Activated CD4-positive, alpha-beta T cell treated with anti-CD3 and anti-CD28 coated beads, Interleukin-10, Interleukin-2, amounts not matched to agents 100 ng/mL and 50 ng/mL, durations not matched to agents 16 hours and 8 hours (primary cell): ENCODE measurements at regions not wholly inside any gene's neighbourhood (a gene's known extent, or its start where the extent isn't known, plus 50 kb on each side); places are given as distances from the start of the nearest gene placed in this dataset.
"Not testable (repeated sequence)": the region's sequence is repeated elsewhere in the genome, so short reads cannot be mapped to it uniquely, and the experiment has no call there.

Experiments
- DNase-seq: peaks from one replicate; pipeline ENCODE4 v3.0.0-alpha.2; 2020

DNA sequence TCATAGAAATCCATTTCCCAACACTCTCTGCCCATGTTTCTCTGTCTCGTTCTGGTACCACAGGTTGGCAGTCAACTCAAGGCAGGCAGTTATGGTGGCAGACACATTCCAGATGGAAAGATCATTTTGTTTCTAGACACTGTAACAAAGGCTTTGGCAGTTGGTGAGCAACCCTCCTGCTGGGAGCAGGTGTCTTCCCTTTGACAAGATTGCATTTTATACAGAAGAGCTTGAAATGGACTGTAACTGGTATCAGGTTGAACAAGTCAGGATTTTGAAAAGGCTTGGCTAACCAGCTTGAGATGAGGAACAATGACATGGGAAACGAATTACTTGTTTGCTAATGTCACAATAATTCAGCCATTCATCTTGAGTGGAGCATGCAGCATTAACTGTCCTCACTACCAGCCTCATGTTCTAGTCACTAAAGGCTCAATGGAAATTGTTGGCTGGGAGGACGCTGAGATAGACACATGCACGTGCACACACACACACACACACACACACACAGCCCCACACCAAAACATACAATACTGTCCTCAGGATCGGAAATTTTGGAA, 170.0 kb downstream of the SEMA6D start:
- DNase-seq = no peak

DNA sequence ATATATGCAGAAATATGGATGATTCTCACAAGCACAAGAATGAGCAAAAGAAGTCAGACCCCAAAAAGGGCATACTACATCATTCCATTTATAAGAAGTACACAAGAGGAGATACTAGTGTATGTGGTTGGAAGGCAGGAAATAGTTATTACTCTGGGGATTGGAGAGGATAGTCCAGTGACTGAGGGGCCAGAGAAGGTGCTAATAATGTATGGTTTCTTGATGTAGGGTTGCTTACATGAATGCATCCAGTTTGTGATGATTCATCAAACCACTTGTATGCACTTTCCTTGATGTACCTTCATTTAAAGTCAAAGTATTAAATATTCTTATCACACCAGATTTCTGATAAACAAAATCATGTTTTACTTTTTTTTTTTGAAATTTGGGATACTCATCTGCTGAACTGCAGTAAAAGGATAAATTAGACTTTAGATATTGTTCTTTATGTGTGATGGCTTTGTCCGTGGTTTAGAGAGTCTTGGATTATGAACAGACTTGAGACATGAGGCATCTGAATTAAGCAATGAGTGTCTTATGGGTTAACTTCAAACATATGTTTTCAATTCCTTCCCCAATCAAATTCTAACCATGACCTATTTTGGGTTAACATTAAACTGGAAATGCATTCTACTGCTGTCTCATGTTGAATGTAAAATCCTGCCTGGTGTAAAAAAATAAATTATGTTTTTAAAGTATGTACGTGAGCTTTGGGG, 171.2 kb downstream of the SEMA6D start:
- no peak for DNase-seq

DNA sequence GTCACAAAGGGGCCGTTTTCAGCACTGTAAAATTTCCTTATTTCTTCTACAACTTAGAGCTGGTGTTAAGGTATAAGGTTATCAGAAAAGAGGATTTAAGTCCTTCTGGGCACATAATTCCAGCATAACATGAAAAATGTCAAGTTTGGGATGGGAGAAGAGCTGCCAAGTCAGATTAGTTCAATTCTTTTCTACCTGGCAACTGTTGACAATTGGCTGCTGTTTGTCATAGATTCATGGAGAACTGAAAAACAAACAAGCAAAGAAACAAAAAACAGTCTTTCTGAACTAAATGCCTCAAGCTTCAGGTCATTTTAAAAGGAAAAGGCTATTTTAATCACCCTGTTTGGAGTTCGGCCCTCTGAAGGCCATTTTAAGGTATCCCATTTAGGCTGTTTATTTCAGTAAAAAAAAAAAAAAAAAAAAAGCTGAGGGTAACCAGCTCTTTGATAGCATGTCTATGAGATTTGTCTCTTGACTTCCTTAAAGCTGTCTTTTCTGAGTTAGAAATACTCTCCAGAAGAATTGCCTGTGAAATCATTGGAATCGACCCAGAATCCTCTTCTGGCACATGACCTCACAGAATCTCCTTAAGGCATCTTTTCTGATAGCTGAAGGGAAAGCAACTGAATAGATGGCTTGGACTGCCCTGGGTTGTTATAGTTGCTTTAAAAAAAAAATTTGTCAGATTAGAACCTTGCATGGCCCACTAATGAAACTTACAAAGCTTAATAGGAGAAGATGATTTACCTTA, 173.3 kb downstream of the SEMA6D start:
- no peak for DNase-seq

DNA sequence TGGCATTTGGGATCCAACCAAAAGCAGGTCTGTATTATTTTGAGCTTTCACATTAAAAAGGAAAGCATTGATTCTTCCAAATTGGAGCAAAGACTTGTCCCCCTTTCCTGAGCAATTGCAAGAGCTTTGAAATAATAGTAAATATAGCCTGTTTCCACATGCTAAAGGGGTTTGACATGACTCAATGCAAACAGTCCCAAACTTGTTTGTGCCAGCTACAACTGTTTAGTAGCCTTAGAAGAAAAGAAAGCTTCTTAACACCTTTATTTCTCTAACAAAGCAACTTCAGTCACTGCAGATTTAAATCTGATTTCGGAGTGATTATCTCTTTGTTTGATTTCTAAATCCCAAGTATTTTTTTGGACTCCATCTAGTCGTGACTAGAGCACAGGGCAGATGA, 180.2 kb downstream of the SEMA6D start:
- no peak for DNase-seq

DNA sequence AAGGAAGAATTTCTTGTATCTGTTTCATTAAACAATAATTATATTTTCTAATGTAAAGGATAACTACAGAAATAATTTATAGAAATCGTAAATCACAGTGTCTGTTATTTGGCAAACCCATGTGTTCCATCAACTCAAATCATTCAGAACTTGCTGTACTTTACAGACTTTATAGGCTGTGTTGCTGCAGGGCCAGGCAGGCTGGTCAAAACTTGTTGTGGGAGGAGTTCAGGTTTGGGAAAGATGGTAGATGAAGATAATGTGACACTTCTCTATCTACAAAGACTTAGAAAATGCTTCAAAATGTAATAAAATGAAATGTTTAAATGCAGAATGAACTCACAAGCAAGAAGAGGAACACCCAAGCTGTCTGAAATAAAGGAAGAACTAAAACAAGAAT, 183.4 kb downstream of the SEMA6D start:
- DNase-seq = no peak

DNA sequence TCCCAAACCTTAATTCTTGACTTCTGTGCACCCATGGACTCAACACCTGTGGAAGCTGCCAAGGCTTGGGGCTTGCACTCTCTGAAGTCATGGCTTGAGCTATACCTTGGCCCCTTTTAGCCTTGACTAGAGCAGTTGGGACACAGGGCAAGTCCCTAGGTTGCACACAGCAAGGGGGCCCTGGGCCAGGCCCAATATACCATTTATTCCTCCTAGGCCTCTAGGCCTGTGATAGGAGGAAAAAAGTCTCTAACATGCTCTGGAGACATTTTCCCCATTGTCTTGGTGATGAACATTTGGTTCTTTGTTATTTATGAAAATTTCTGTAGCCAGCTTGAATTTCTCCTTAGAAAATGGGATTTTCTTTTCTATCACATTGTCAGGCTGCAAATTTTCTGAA, 186.1 kb downstream of the SEMA6D start:
- no peak for DNase-seq

DNA sequence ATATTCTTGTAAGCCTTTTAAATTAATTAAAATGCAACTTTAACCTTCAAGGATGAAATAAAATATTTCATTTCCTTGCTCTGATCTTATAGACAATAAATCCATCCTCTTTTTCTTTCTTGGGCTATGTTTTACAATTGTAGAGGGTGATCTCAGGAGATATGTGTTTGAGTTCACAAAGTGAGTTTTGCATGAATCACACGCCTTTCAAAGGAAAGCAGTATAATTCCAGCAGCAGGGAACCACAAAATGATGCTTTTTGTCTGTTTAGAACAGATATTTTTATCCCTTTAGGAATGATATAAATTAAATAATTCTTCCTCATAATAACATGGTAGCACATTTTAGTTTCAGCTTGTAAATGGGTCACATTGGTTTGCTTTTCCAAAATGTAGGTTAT, 191.2 kb downstream of the SEMA6D start:
- no peak for DNase-seq

DNA sequence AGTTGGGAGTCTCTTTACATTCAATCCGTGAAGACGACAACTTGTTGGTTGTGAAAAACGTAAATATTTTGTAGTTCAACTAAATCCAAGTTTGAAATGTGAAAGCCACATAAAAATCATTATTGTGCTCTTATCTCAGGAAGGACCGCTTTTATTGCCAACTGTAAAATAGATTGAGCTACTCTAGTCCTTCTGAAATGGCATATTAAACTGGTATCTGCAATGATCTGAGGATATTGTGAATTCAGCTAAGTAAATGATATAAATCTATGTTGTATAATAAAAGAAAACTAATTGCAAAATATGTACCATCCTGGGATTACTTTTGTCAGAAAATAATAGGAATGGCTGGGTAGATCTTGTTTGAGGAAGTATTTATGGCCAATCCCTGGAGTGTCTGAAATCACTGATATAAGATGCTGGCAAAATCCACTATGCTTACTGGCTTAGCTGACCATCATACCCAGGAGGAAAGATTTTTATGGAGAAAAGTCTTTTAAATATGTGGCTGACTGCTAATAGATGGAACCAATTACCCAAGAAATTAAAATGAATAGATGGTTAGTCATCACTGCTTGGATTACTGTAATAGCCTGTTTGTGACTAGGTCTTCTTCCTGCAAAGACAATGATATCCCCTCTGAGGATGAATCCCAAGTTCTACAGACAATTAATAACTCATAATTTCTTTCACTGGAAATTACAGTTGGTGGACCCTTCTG, 191.8 kb downstream of the SEMA6D start:
- DNase-seq = no peak

DNA sequence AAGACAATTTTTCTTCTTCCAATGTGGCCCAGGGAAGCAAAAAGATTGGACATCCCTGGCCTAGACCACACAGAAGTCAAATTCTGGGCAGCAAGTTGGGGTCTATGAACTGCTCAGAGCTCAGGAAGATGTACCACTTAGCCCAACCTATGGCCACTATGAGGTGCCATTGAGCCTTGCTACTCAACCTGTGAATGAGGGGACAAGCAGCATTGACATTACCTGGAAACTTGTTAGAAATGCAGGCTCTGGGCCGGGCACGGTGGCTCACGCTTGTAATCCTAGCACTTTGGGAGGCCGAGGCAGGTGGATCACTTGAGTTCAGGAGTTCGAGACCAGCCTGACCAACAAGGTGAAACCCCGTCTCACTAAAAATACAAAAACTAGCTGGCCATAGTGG, 195.6 kb downstream of the SEMA6D start:
- DNase-seq = not testable (repeated sequence)

DNA sequence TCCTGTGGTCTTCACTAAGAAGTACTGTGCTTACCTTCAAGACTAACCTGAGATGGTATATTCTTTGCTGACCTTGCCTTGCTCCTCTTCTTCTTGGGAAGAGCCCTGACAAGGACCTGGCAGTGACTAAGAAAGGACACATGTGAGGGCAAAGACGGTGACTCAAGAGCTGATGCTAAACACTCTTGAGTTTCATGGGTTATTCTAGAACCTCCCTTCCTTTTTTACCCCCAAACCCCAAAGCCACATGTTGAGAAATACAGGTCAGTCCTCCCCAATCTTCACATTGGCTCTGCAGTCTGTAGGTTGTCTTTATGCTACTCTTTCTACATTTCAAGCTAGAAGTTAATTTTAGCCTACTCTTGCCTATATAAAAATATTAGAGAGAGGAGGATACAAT, 200.6 kb downstream of the SEMA6D start:
- DNase-seq = no peak

DNA sequence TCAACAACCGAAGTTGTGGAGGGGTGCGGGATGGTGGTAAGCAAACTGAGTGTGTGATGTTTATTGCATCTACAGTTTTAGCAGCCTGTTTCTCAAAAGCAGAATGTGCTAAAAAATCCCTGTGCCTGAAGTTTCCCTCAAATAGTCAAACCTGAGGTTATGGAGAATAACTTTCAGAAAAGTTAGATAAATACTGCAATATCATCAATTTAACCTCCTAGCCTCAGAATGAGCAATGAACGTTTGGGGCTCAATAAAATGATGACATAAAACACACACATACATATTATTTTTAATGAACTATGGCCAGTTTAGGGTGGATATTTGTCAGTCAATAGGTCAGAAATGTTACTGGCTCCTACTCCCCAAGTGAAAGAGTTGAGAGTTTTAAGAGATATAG, 201.6 kb downstream of the SEMA6D start:
- no peak for DNase-seq

DNA sequence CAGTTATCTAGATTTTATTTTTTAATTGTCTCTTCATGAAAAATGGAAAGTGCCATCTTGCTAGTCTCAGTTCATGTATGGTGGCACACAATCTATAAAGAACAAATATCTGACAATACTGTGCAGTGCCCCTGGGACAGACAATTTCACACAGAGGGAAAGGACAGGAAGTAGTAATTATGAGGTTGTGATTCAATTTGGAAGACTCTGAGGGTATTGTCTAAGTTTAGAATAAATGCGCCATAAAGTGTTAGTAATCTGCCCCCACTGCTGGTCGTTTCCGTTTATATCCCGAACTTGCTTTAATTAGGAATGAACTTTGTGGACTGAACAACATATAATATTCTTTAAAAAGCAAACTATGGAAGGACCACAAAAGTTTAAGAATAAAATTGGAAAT, 196.4 kb upstream of the SLC24A5 start:
- DNase-seq = no peak

DNA sequence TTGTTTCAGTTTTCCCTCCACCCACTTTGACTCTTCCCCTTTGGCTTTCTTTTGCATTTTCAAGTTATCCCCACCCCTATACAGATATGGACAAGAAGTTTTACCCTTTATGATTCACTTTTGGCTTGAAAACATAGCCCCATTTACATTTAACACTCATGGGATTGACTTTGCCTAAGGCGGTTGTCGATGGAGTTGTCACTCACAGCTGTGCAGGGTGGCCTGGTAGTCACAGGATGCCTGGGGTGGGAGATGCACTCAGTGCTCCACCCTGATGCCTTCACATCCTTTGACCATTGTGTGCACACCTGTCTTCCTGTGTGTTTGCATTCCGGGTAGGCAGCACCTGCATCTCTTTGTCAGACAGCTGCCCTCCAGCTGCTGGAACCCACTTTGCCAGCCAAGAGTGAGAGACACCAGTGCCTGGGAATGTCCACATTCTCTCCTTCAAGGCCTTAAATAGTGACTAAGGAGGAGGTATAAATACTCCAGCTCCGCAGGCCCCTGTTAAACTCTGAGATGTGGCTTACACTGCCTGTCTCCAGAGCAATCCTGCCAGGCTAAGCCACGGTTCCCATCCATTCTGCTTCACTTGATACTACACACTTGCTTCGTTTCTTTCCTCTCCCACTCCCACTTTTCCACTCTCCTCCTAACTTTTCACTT, 191.5 kb upstream of the SLC24A5 start:
- no peak for DNase-seq

DNA sequence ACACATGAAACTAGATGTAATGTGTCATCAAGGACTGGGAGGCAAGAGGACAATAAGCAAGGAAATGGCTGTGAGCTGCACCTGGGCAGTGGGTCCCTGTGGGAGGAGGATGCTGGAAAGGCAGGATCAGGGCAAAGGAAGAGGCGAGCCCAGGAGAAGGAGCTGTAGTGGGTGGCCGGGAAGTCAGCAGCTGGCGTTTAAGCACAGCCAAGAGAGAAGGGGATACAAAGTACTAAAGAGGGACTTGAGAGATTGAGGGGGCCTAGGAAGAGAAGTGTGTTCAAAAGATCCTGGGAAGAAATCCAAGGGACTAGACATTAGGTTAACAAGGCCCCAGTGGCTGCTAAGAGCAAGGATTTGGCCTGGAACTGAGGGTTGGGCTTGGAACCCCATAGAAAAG, 188.5 kb upstream of the SLC24A5 start:
- DNase-seq = no peak

DNA sequence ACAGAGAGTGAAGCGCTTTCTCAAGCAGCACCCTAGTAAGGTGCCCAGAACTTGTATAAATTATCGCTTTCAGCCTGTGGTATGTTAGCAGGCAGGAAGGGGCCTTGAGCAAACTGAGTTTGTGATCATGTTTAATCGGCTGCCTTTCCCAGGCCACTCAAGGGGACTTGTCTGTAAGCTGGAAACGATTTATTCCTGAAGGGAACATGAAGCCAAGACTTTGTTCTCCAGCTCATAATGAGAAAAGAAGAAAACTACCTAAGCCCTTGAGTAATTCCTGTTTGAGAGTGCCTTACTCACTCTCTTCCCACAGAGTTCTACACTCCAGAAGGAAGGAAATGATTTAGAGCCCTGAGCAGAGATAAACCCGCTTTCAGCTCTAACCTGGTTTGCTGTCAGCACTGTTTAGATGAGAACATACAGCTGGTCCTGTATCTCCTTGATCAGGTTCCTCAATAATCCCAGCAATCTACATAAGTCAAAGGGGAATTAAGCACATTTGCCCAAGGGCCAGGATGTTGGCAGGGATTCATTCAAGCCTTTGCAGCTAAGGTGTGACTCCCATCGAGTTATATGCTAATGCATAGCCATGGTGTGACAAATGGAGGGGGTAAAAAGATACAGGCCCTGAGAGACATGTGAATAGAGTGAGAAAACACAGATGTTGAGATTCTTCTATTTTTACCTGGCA, 187.7 kb upstream of the SLC24A5 start:
- DNase-seq = no peak

DNA sequence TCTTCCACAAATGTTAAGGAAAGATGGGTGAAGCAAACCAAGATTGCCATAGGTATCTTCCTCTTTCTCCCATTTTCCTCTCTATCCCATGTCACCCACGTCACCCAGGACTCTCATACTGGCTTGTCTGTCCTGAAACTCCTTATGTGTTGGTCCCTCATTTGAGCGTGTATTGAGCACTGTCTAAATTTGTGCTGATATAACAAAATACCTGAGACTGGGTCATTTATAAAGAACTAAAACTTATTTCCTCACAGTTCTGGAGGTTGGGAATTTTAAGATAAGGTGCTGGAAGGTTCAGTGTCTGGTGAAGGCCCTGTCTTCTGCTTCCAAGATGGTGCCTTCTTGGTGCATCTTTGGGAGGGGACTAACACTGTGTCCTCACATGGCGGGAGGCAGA, 186.9 kb upstream of the SLC24A5 start:
- no peak for DNase-seq

DNA sequence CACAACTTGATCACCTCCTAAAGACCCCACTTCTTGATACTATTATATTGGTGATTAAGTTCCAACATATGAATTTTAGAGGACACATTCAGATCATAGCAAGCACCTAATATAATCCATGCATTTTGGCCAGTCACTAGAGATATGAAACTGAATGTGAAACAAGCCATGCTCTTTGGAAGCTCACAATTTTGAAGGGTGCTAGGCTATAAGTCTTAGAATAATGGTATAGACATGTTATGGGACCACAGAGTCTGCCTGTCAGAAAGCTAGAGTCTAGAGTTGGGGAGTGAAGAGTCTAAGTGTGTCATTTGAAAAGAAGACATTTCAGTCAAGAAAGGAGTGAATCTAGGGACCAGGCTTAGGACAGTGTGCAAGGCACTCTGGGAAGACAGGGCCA, 186.4 kb upstream of the SLC24A5 start:
- DNase-seq = no peak

DNA sequence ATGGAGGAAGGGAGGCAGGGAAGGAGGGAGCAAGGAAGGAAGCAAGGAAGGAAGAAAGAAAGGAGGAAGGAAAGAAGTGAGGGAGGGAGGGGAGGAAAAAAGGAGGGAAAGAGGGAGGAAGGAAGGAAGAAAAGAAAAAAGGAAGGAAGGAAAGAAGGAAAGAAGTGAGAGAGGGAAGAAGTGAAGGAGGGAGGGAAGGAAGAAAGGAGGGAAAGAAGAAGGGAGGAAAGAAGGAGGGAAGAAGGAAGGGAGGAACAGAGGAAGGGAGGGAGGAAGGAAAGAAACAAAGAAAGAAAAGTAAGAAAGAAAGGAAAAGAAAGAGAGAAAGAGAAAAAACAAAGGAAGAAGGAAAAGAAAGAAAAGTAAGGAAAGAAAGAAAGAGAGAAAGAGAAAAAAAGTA, 183.0 kb upstream of the SLC24A5 start:
- DNase-seq = no peak

DNA sequence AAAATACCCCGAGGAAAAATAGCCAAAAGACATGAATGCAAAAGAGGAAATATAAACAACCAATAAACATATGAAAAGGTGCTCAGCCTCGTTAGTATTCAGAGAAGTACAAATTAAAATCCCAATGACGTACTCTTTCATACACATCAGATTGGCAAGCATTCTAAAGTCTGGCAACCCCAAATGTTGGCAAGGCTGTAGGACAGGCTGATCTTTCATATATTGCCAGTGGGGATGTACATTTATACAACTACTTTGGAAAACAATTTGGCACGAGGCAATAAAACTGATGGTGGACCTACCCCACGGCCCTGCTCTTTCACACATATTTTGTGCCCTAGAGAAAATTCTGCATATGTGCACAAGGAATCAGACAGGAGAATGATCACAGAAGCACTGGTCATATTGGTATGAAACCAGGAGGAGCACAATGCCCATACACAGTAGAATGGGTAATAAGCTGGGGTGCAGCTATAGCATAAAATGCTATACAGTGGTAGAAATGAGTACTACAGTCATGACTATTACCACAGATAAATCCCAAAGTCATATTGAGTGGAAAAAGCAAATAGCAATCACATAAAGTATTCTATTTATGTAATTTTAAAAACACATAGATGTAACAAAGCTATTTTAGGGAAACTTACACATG, 176.0 kb upstream of the SLC24A5 start:
- no peak for DNase-seq

DNA sequence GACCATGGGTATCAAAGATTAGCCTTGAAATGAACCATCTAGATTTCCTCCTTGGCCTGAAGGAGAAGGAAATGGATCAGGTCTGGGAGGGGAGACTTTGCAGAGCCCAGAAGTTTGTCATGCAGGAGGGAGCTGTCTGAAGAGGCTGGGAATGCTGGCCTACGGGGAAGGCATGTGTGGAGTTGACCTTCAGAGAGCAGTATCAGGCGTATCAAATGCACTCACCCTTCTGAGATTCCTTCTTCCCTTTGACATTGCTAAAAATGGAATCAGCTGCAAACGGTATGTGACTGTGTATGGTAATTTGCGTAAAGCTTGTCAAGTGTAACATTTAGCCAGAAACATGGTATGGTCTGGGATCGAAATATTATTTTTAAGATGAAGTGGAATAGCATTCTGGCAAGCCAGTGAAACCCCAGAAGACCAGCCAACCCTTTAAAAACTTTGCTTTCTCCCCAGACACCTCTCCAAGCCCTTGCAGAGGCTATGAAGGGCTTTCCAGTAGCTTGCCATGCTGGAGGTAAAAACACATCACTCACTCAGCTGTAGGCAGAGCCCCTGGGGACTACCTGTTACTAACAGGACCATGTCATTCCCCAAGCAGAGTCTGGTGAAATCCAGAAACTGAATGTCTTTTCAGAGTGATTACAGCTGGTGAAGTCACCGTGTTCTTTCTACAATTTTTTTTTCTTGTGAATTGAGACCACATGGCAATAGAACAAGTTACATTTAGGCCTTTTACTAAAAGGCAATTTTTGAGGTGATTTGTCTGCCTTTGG, 174.7 kb upstream of the SLC24A5 start:
- no peak for DNase-seq

DNA sequence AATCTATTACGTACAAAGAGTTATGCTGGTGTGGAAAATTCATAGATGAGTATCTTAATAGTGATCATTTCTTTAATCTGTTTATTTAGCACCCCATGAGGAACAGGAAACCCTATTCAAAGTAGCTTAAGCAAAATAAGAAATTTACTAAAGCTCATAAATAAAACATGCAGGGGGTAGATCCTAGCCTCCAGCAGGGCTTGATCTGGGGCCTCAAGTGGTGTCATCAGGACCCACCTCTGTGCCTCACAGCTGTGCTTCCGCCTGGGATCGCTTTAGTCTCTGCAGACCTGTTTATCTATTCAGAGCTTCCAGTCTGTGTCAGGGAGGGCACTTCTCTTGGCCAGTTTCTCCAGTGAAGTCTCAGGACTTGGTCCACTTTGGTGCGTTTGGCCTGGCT, 171.0 kb upstream of the SLC24A5 start:
- DNase-seq = no peak
